ENCODE measurements at regions not wholly inside any gene's neighbourhood (a gene's known extent, or its start where the extent isn't known, plus 50 kb on each side); places are given as distances from the start of the nearest gene placed in this dataset.

DNA sequence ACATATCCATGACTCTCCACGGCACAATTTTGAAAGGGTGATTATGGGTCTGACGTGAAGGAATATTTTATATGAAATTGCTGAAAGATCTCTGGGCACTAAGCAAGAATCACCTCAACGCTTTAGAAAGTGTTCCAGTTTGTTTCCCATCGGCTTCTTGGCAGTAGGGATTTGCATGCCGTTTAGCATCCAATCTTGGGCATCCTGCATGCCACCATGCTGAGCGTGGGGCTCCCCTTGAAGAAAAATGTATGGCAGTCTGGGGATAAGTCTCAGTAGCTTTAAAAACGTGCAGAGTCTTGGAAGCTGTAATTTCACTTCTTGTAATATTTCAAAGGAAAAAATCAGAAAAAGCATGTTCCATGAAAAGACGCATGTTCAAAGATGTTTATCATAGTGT lies 151.7 kb downstream of the DMRT2 start:
- TF ChIP-seq, protein P1, sequence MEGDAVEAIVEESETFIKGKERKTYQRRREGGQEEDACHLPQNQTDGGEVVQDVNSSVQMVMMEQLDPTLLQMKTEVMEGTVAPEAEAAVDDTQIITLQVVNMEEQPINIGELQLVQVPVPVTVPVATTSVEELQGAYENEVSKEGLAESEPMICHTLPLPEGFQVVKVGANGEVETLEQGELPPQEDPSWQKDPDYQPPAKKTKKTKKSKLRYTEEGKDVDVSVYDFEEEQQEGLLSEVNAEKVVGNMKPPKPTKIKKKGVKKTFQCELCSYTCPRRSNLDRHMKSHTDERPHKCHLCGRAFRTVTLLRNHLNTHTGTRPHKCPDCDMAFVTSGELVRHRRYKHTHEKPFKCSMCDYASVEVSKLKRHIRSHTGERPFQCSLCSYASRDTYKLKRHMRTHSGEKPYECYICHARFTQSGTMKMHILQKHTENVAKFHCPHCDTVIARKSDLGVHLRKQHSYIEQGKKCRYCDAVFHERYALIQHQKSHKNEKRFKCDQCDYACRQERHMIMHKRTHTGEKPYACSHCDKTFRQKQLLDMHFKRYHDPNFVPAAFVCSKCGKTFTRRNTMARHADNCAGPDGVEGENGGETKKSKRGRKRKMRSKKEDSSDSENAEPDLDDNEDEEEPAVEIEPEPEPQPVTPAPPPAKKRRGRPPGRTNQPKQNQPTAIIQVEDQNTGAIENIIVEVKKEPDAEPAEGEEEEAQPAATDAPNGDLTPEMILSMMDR (IDR thresholded peaks at IDR 0.05), result no peak
- TF ChIP-seq POLR2A (IDR thresholded peaks at IDR 0.05), result no peak

All from suprapubic skin (tissue), 3 donors.